WERI-Rb-1 (cell line): ENCODE measurements at regions not wholly inside any gene's neighbourhood (a gene's known extent, or its start where the extent isn't known, plus 50 kb on each side); places are given as distances from the start of the nearest gene placed in this dataset.

Experiments
- DNase-seq: peaks from one replicate; pipeline ENCODE4 v3.0.0-alpha.2; 2020
- H3K27ac ChIP-seq: fragments of 250-450 bp; sonication (Bioruptor Pico); 2 replicates; pipeline ENCODE4 v1.5.1; 2020; ENCODE audit warnings: mild to moderate bottlenecking, moderate library complexity
- H3K27me3 ChIP-seq: fragments of 250-450 bp; sonication (Bioruptor Pico); 2 replicates; pipeline ENCODE4 v1.5.1; 2021; ENCODE audit warnings: mild to moderate bottlenecking, low read depth, moderate library complexity; ENCODE audit not compliant: insufficient read depth, severe bottlenecking
- H3K36me3 ChIP-seq: fragments of 250-450 bp; sonication (Bioruptor Pico); 2 replicates; pipeline ENCODE4 v1.5.1; 2020; ENCODE audit warnings: mild to moderate bottlenecking, moderate library complexity
- H3K4me3 ChIP-seq: 2 replicates; pipeline ENCODE4 v1.5.1; 2011; ENCODE audit warnings: low read depth, mild to moderate bottlenecking, control low read depth, low read length
- H3K9me3 ChIP-seq: fragments of 250-450 bp; sonication (Bioruptor Pico); 2 replicates; pipeline ENCODE4 v1.5.1; 2021; ENCODE audit warnings: mild to moderate bottlenecking, moderate library complexity; ENCODE audit not compliant: severe bottlenecking
- CTCF ChIP-seq: IDR thresholded peaks from 2 replicates; pipeline ENCODE4 v1.5.1; 2011; ENCODE audit warnings: low read depth, mild to moderate bottlenecking, control low read depth, inconsistent platforms, low read length

- no peak for TF ChIP-seq CTCF
- Histone ChIP-seq H3K9me3 (no peaks in the 10 kb centered on the region), H3K36me3 (no peaks in the 10 kb centered on the region), H3K4me3 (no peak overlapping the region), H3K27ac (no peak overlapping the region), H3K27me3 (no peaks in the 10 kb centered on the region)
- DNase-seq, result no peak
Observed at GRCh38 chr4:141896687-141897086, 260.3 kb downstream of the IL15 start.

- H3K27me3 ChIP-seq, result no peaks in the 10 kb centered on the region
- H3K4me3 ChIP-seq, result no peak overlapping the region
- H3K27ac ChIP-seq, result no peak overlapping the region
- H3K36me3 ChIP-seq, result no peaks in the 10 kb centered on the region
- no peak for TF ChIP-seq CTCF
- no peaks in the 10 kb centered on the region for H3K9me3 ChIP-seq
- DNase-seq, result no peak
Observed at GRCh38 chr4:141898346-141898745, 262.0 kb downstream of the IL15 start.

GRCh38 chr4:141899103-141899502 is 262.7 kb downstream of the IL15 start:
- H3K4me3 ChIP-seq, result no peak overlapping the region
- no peaks in the 10 kb centered on the region for H3K36me3 ChIP-seq
- no peak overlapping the region for H3K27ac ChIP-seq
- DNase-seq, result no peak
- no peaks in the 10 kb centered on the region for H3K9me3 ChIP-seq
- no peaks in the 10 kb centered on the region for H3K27me3 ChIP-seq
- no peak for TF ChIP-seq CTCF

- Histone ChIP-seq H3K27me3 (no peaks in the 10 kb centered on the region), H3K36me3 (no peaks in the 10 kb centered on the region), H3K27ac (no peak overlapping the region), H3K4me3 (no peak overlapping the region), H3K9me3 (no peaks in the 10 kb centered on the region)
- DNase-seq, result no peak
- TF ChIP-seq CTCF, result no peak
Observed at GRCh38 chr4:141899541-141899940, 263.2 kb downstream of the IL15 start.

- no peak overlapping the region for H3K4me3 ChIP-seq
- no peak overlapping the region for H3K27ac ChIP-seq
- H3K36me3 ChIP-seq, result no peaks in the 10 kb centered on the region
- H3K27me3 ChIP-seq, result no peaks in the 10 kb centered on the region
- peak; percentile 19 for DNase-seq
- H3K9me3 ChIP-seq, result no peaks in the 10 kb centered on the region
- TF ChIP-seq CTCF, result no peak
Observed at GRCh38 chr4:141900856-141901255, 264.5 kb downstream of the IL15 start.

GRCh38 chr4:141905751-141906150 is 269.4 kb downstream of the IL15 start:
- TF ChIP-seq CTCF, result no peak
- Histone ChIP-seq H3K36me3 (no peaks in the 10 kb centered on the region), H3K27me3 (no peaks in the 10 kb centered on the region), H3K27ac (no peak overlapping the region), H3K4me3 (no peak overlapping the region), H3K9me3 (no peaks in the 10 kb centered on the region)
- no peak for DNase-seq
